ENCODE measurements at regions not wholly inside any gene's neighbourhood (a gene's known extent, or its start where the extent isn't known, plus 50 kb on each side); places are given as distances from the start of the nearest gene placed in this dataset.

GRCh38 chr1:232327269-232327668, 302.7 kb downstream of the SIPA1L2 start:
- Histone ChIP-seq H3K23ac (ENCODE audit: low read length in 2 of 2) (no peak overlapping the region), H3K27ac (ENCODE audit: low read length, poor library complexity, severe bottlenecking) (no peak overlapping the region), H2BK120ac (ENCODE audit: low read depth, low read length) (no peak overlapping the region), H2BK15ac (ENCODE audit: low read depth, poor library complexity, severe bottlenecking) (no peak overlapping the region), H3K36me3 (ENCODE audit: control insufficient read depth in 1 of 2, insufficient read depth in 2 of 2, low read depth in 1 of 2, low read length in 2 of 2) (no peaks in the 10 kb centered on the region), H2AK5ac (ENCODE audit: low read length, severe bottlenecking) (no peak overlapping the region), H3K4me2 (ENCODE audit: low read length, poor library complexity, severe bottlenecking) (no peak overlapping the region), H3K79me1 (replicated peaks; ENCODE audit: low read length, poor library complexity, severe bottlenecking) (no peaks in the 10 kb centered on the region), H3K4me3 (ENCODE audit: insufficient read depth in 1 of 2, low read depth in 1 of 2, low read length in 2 of 2) (no peak overlapping the region), H3K9me3 (ENCODE audit: control insufficient read depth, low read length) (no peaks in the 10 kb centered on the region), H3K27me3 (ENCODE audit: control insufficient read depth in 1 of 2, insufficient read depth in 1 of 2, low read length in 2 of 2) (no peaks in the 10 kb centered on the region), H3K4ac (ENCODE audit: low read depth in 1 of 2, low read length in 2 of 2) (no peak overlapping the region), H3K4me1 (ENCODE audit: control insufficient read depth, insufficient read depth, low read depth, low read length) (peaks cover 1% of the 10 kb centered on the region), H4K8ac (ENCODE audit: low read length) (no peak overlapping the region), H2BK12ac (ENCODE audit: low read length in 2 of 2) (no peak overlapping the region), H4K91ac (ENCODE audit: low read length) (no peak overlapping the region), H3K9ac (ENCODE audit: low read length) (no peak overlapping the region), H3K14ac (ENCODE audit: low read length in 2 of 2) (no peak overlapping the region), H2BK5ac (ENCODE audit: low read depth, low read length, poor library complexity, severe bottlenecking) (no peak overlapping the region), H2AFZ (ENCODE audit: low read depth, low read length) (no peak overlapping the region), H3K18ac (ENCODE audit: low read depth in 1 of 2, low read length in 2 of 2) (no peak overlapping the region)
- no peak for DNase-seq

GRCh38 chr1:232322162-232322734, 307.7 kb downstream of the SIPA1L2 start:
- H2BK120ac ChIP-seq (ENCODE audit: low read depth, low read length) = no peak overlapping the region
- no peak overlapping the region for H2BK5ac ChIP-seq (ENCODE audit: low read depth, low read length, poor library complexity, severe bottlenecking)
- H3K4me3 ChIP-seq (ENCODE audit: insufficient read depth in 1 of 2, low read depth in 1 of 2, low read length in 2 of 2) = no peak overlapping the region
- WGBS = 88% methylated on average over 5 of the region's 5 CpGs
- H2BK12ac ChIP-seq (ENCODE audit: low read length in 2 of 2) = peak overlapping the region in 1 of 2 experiments; percentile 15
- H2BK15ac ChIP-seq (ENCODE audit: low read depth, poor library complexity, severe bottlenecking) = no peak overlapping the region
- no peak overlapping the region for H4K91ac ChIP-seq (ENCODE audit: low read length)
- peaks cover 1% of the 10 kb centered on the region for H3K4me1 ChIP-seq (ENCODE audit: control insufficient read depth, insufficient read depth, low read depth, low read length)
- H2AK5ac ChIP-seq (ENCODE audit: low read length, severe bottlenecking) = no peak overlapping the region
- no peak for DNase-seq
- no peak overlapping the region for H3K18ac ChIP-seq (ENCODE audit: low read depth in 1 of 2, low read length in 2 of 2)
- H3K9ac ChIP-seq (ENCODE audit: low read length) = no peak overlapping the region
- no peak overlapping the region for H3K14ac ChIP-seq (ENCODE audit: low read length in 2 of 2)
- no peak overlapping the region for H2AFZ ChIP-seq (ENCODE audit: low read depth, low read length)
- H3K4ac ChIP-seq (ENCODE audit: low read depth in 1 of 2, low read length in 2 of 2) = no peak overlapping the region
- H3K27ac ChIP-seq (ENCODE audit: low read length, poor library complexity, severe bottlenecking) = no peak overlapping the region
- no peak overlapping the region for H3K4me2 ChIP-seq (ENCODE audit: low read length, poor library complexity, severe bottlenecking)
- no peaks in the 10 kb centered on the region for H3K9me3 ChIP-seq (ENCODE audit: control insufficient read depth, low read length)
- no peak overlapping the region for H4K8ac ChIP-seq (ENCODE audit: low read length)
- H3K23ac ChIP-seq (ENCODE audit: low read length in 2 of 2) = no peak overlapping the region
- no peaks in the 10 kb centered on the region for H3K27me3 ChIP-seq (ENCODE audit: control insufficient read depth in 1 of 2, insufficient read depth in 1 of 2, low read length in 2 of 2)
- no peaks in the 10 kb centered on the region for H3K36me3 ChIP-seq (ENCODE audit: control insufficient read depth in 1 of 2, insufficient read depth in 2 of 2, low read depth in 1 of 2, low read length in 2 of 2)
- no peaks in the 10 kb centered on the region for H3K79me1 ChIP-seq (replicated peaks; ENCODE audit: low read length, poor library complexity, severe bottlenecking)

DNA sequence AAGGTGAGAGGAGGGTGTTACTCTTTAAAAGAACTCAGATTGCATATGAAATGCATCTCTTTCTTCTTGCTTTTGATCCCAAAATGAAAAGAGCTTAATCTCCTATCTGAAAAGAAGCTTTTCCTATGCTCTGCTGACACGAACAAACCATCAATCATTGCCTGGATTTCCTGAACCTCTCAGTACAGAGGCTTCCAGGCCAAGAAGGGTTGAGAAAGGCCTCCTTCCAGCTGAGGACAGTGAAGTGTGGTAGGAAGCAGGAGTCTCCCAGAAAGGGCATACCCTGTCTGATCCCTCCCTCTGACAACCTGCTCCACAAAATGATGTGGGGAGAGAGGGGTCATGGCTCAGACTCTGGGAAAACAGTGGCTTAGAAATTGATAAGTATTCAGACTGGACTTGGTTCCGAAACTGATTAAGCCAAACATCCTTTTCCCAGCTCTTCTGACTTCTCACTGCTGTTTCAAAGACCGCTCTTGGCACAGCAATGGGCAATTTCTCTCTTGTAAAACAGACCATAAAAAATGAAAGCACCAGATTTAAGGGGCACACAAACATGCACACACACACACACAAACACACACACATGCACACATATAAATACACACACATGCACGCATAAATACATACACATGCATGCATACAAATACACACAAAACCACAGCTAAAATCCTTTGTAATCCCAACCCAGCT, 310.3 kb downstream of the SIPA1L2 start:
- Histone ChIP-seq H2AK5ac (ENCODE audit: low read length, severe bottlenecking) (no peak overlapping the region), H4K91ac (ENCODE audit: low read length) (no peak overlapping the region), H2BK15ac (ENCODE audit: low read depth, poor library complexity, severe bottlenecking) (no peak overlapping the region), H2BK5ac (ENCODE audit: low read depth, low read length, poor library complexity, severe bottlenecking) (no peak overlapping the region), H2BK120ac (ENCODE audit: low read depth, low read length) (no peak overlapping the region), H2AFZ (ENCODE audit: low read depth, low read length) (no peak overlapping the region), H3K18ac (ENCODE audit: low read depth in 1 of 2, low read length in 2 of 2) (no peak overlapping the region), H3K4me1 (ENCODE audit: control insufficient read depth, insufficient read depth, low read depth, low read length) (peaks cover 1% of the 10 kb centered on the region), H3K79me1 (replicated peaks; ENCODE audit: low read length, poor library complexity, severe bottlenecking) (no peaks in the 10 kb centered on the region), H3K9ac (ENCODE audit: low read length) (no peak overlapping the region), H3K27me3 (ENCODE audit: control insufficient read depth in 1 of 2, insufficient read depth in 1 of 2, low read length in 2 of 2) (no peaks in the 10 kb centered on the region), H3K4me2 (ENCODE audit: low read length, poor library complexity, severe bottlenecking) (no peak overlapping the region), H4K8ac (ENCODE audit: low read length) (peak overlapping the region; percentile 36), H3K9me3 (ENCODE audit: control insufficient read depth, low read length) (no peaks in the 10 kb centered on the region), H3K4ac (ENCODE audit: low read depth in 1 of 2, low read length in 2 of 2) (no peak overlapping the region), H3K27ac (ENCODE audit: low read length, poor library complexity, severe bottlenecking) (no peak overlapping the region), H3K36me3 (ENCODE audit: control insufficient read depth in 1 of 2, insufficient read depth in 2 of 2, low read depth in 1 of 2, low read length in 2 of 2) (no peaks in the 10 kb centered on the region), H3K14ac (ENCODE audit: low read length in 2 of 2) (no peak overlapping the region), H3K23ac (ENCODE audit: low read length in 2 of 2) (no peak overlapping the region), H2BK12ac (ENCODE audit: low read length in 2 of 2) (no peak overlapping the region), H3K4me3 (ENCODE audit: insufficient read depth in 1 of 2, low read depth in 1 of 2, low read length in 2 of 2) (no peak overlapping the region)
- 64% methylated on average over 3 of the region's 4 CpGs for whole genome bisulfite sequencing
- no peak for DNase-seq

DNA sequence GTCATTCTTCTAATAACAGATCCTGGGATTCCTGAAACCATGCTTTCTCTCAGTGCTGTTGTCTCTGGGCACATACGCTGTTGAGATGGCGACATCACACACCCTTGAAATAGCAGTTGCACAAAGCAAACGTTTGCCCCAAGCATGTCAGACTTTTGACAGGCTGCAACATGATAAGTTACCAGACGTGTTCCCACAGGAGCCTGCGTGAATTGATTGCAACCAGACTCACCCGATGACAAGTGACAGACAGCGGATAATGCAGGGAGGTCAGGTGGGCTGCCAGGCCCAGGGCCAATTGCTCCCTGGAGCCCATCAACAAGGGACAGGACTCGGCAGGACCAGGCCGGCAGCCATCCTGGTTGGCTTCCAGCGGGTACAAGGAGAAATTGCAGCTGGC, 310.9 kb downstream of the SIPA1L2 start:
- no peak overlapping the region for H3K9ac ChIP-seq (ENCODE audit: low read length)
- no peak overlapping the region for H2BK12ac ChIP-seq (ENCODE audit: low read length in 2 of 2)
- H4K91ac ChIP-seq (ENCODE audit: low read length) = no peak overlapping the region
- 61% methylated on average over 10 of the region's 10 CpGs for WGBS
- no peak overlapping the region for H2BK15ac ChIP-seq (ENCODE audit: low read depth, poor library complexity, severe bottlenecking)
- peak overlapping the region; percentile 8 for H2AK5ac ChIP-seq (ENCODE audit: low read length, severe bottlenecking)
- H2AFZ ChIP-seq (ENCODE audit: low read depth, low read length) = no peak overlapping the region
- H3K36me3 ChIP-seq (ENCODE audit: control insufficient read depth in 1 of 2, insufficient read depth in 2 of 2, low read depth in 1 of 2, low read length in 2 of 2) = no peaks in the 10 kb centered on the region
- peaks cover 1% of the 10 kb centered on the region for H3K4me1 ChIP-seq (ENCODE audit: control insufficient read depth, insufficient read depth, low read depth, low read length)
- no peak for DNase-seq
- no peaks in the 10 kb centered on the region for H3K9me3 ChIP-seq (ENCODE audit: control insufficient read depth, low read length)
- H3K14ac ChIP-seq (ENCODE audit: low read length in 2 of 2) = peak overlapping the region in 1 of 2 experiments; percentile 87
- H2BK120ac ChIP-seq (ENCODE audit: low read depth, low read length) = no peak overlapping the region
- no peak overlapping the region for H2BK5ac ChIP-seq (ENCODE audit: low read depth, low read length, poor library complexity, severe bottlenecking)
- H4K8ac ChIP-seq (ENCODE audit: low read length) = peak overlapping the region; percentile 36
- no peak overlapping the region for H3K4me3 ChIP-seq (ENCODE audit: insufficient read depth in 1 of 2, low read depth in 1 of 2, low read length in 2 of 2)
- H3K27ac ChIP-seq (ENCODE audit: low read length, poor library complexity, severe bottlenecking) = no peak overlapping the region
- no peak overlapping the region for H3K23ac ChIP-seq (ENCODE audit: low read length in 2 of 2)
- no peak overlapping the region for H3K4ac ChIP-seq (ENCODE audit: low read depth in 1 of 2, low read length in 2 of 2)
- H3K79me1 ChIP-seq (replicated peaks; ENCODE audit: low read length, poor library complexity, severe bottlenecking) = no peaks in the 10 kb centered on the region
- peak overlapping the region in 1 of 2 experiments; percentile 16 for H3K18ac ChIP-seq (ENCODE audit: low read depth in 1 of 2, low read length in 2 of 2)
- no peaks in the 10 kb centered on the region for H3K27me3 ChIP-seq (ENCODE audit: control insufficient read depth in 1 of 2, insufficient read depth in 1 of 2, low read length in 2 of 2)
- H3K4me2 ChIP-seq (ENCODE audit: low read length, poor library complexity, severe bottlenecking) = no peak overlapping the region

All from mesenchymal stem cell (in vitro differentiated cells and primary cell).